ENCODE measurements at regions not wholly inside any gene's neighbourhood (a gene's known extent, or its start where the extent isn't known, plus 50 kb on each side); places are given as distances from the start of the nearest gene placed in this dataset.

GRCh38 chr2:215532844-215533243 is 97.0 kb upstream of the FN1 start:
- no peaks in the 10 kb centered on the region; the same call in 2 of the 3 replicates for H3K9me3 ChIP-seq (replicated peaks; ENCODE audit: control insufficient read depth, insufficient read depth, low read length)
- no peak for FAIRE-seq
- WGBS (ENCODE audit: insufficient coverage, insufficient replicate concordance, low lambda C conversion rate, missing lambda C conversion rate), result 42% methylated on average over 2 of the region's 2 CpGs
- H3K4me2 ChIP-seq (ENCODE audit: control insufficient read depth, insufficient read depth), result no peak overlapping the region
- ChIA-PET SMC1A (ENCODE audit: uncharacterized antibody, unreplicated experiment) (no interaction called here), CTCF (no interaction called here), RAD21 (ENCODE audit: unreplicated experiment) (no interaction called here), POLR2A (no interaction called here)
- no peak overlapping the region for H2AFZ ChIP-seq (ENCODE audit: control insufficient read depth, low read depth, low read length)
- H3K27ac ChIP-seq (ENCODE audit: control insufficient read depth, insufficient read depth), result no peak overlapping the region
- no peaks in the 10 kb centered on the region for H3K79me2 ChIP-seq (ENCODE audit: control insufficient read depth, insufficient read depth, low read length)
- H3K27me3 ChIP-seq (replicated peaks in 1 of 2; ENCODE audit: control insufficient read depth in 2 of 2, insufficient read depth in 2 of 2, low read length in 1 of 2), result no peaks in the 10 kb centered on the region
- 0 out of 3 replicates have a peak, but pooled peaks have one; percentile 27 for ATAC-seq
- H3K4me3 ChIP-seq, result no peak overlapping the region
- in situ Hi-C loops (cut with MboI) (no loop called here), intact Hi-C loops (cut with micrococcal nuclease; ENCODE audit: unreplicated experiment) (no loop called here)
- DNase-seq (ENCODE audit: low read depth, low spot score), result no peak
- H3K9ac ChIP-seq (ENCODE audit: control insufficient read depth, insufficient read depth, low read length), result no peak overlapping the region
- no peaks in the 10 kb centered on the region for H3K4me1 ChIP-seq (ENCODE audit: control insufficient read depth, insufficient read depth, low read length)
- BruUV-seq (replicated peaks), result no TSS peak
- no peaks in the 10 kb centered on the region for H4K20me1 ChIP-seq (ENCODE audit: control insufficient read depth, insufficient read depth)
- H3K36me3 ChIP-seq (ENCODE audit: control insufficient read depth in 2 of 2, insufficient read depth in 2 of 2, low read length in 1 of 2), result no peaks in the 10 kb centered on the region
- TF ChIP-seq ZBTB40 (IDR thresholded peaks at IDR 0.05; ENCODE audit: borderline replicate concordance) (no peak), IKZF2 (IDR thresholded peaks at IDR 0.05) (peak; percentile 34 to 38; a peak in 2 of 4 replicates), JUNB (IDR thresholded peaks at IDR 0.05) (no peak), SMAD1 (IDR thresholded peaks at IDR 0.05; ENCODE audit: low read depth, partially characterized antibody) (no peak), SPI1 (IDR thresholded peaks at IDR 0.05; ENCODE audit: borderline replicate concordance, insufficient read depth, low read depth, low read length) (peak; percentile 64; the same call in 1 of the 2 replicates), SREBF2 (IDR thresholded peaks at IDR 0.05; ENCODE audit: low read length) (no peak), ZBTB4 (CRISPR knock-in tag; IDR thresholded peaks at IDR 0.05) (no peak), SIX5 (IDR thresholded peaks at IDR 0.05; ENCODE audit: low read depth, low read length, severe bottlenecking) (no peak), HDAC6 (IDR thresholded peaks at IDR 0.05; ENCODE audit: unreplicated experiment) (no peak), NFYA (IDR thresholded peaks at IDR 0.05; ENCODE audit: borderline replicate concordance, low read depth, low read length) (no peak), USF2 (IDR thresholded peaks at IDR 0.05; ENCODE audit: borderline replicate concordance, low read depth, low read length) (no peak), NR2F1 (conservative IDR thresholded peaks at IDR 0.05) (no peak), SUPT20H (IDR thresholded peaks at IDR 0.05; ENCODE audit: borderline replicate concordance, control insufficient read depth, low read depth, low read length) (no peak), LARP7 (IDR thresholded peaks at IDR 0.05) (no peak), RBBP5 (conservative IDR thresholded peaks at IDR 0.05) (no peak), TCF3 (IDR thresholded peaks at IDR 0.05; ENCODE audit: borderline replicate concordance, insufficient read depth, low read depth, low read length) (no peak), IKZF1 (conservative IDR thresholded peaks at IDR 0.05) (peak; percentile 44), RUNX3 (IDR thresholded peaks at IDR 0.05; ENCODE audit: low read length) (no peak), EP300 (IDR thresholded peaks at IDR 0.05; ENCODE audit: borderline replicate concordance in 1 of 2, control insufficient read depth in 1 of 2, low read depth in 2 of 2, low read length in 2 of 2) (no peak)
